OCI-LY7 (cell line): ENCODE measurements at regions not wholly inside any gene's neighbourhood (a gene's known extent, or its start where the extent isn't known, plus 50 kb on each side); places are given as distances from the start of the nearest gene placed in this dataset.

Experiments
- EZH2phosphoT487 ChIP-seq: fragments of 200-600 bp; sonication (generic); IDR thresholded peaks from 2 replicates; pipeline ENCODE4 v1.6.1; 2018; ENCODE audit warnings: low read depth, borderline replicate concordance, mild to moderate bottlenecking, mixed run types, antibody characterized with exemption, low read length, moderate library complexity, mixed read lengths
- TF ChIP-seq, protein P1 (sequence below): fragments of 200-600 bp; sonication (generic); conservative IDR thresholded peaks from 2 replicates; pipeline ENCODE4 v1.5.1; 2014; ENCODE audit warnings: mild to moderate bottlenecking, antibody characterized with exemption, low read length, moderate library complexity, mixed read lengths

DNA sequence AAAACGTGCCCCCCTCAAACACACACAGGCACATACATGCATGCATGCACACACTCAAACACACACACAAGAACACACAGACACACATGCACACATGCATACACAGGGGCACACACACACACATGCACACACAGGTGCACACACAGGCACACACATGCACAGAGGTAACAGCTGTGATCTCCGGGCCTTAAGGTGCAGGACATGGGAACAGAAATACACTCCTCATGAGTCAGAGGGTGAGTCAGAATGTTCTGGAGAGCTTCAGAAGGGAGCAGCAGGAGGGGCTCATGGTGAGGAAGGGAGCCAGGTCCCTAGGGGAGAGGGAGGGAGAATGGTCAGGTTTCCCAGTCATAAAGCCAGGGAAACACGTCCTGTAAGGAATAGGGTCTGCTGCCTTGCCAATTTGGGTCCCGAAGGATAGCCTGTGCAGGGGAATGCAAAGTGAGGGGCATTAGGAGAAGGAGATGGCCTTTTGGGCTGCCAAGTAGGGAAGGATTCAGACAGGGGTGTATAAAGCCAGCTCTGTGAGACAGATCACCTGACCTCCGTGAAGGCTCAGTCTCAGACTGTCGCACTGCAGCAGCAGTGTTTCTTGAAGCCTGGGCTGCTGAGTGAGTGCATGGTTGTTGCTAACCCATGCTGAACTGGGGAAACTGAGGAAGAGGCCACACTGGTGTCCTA, 123.9 kb downstream of the MAFB start:
- TF ChIP-seq, protein P1, sequence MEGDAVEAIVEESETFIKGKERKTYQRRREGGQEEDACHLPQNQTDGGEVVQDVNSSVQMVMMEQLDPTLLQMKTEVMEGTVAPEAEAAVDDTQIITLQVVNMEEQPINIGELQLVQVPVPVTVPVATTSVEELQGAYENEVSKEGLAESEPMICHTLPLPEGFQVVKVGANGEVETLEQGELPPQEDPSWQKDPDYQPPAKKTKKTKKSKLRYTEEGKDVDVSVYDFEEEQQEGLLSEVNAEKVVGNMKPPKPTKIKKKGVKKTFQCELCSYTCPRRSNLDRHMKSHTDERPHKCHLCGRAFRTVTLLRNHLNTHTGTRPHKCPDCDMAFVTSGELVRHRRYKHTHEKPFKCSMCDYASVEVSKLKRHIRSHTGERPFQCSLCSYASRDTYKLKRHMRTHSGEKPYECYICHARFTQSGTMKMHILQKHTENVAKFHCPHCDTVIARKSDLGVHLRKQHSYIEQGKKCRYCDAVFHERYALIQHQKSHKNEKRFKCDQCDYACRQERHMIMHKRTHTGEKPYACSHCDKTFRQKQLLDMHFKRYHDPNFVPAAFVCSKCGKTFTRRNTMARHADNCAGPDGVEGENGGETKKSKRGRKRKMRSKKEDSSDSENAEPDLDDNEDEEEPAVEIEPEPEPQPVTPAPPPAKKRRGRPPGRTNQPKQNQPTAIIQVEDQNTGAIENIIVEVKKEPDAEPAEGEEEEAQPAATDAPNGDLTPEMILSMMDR: no peak
- TF ChIP-seq EZH2phosphoT487: no peak
